Stimulated activated naive CD8-positive, alpha-beta T cell treated with anti-CD3 and anti-CD28 coated beads, Interleukin-15, Interleukin-2, amounts not matched to agents 100 ng/mL and 50 ng/mL, for 24 hours (primary cell): ENCODE measurements at regions not wholly inside any gene's neighbourhood (a gene's known extent, or its start where the extent isn't known, plus 50 kb on each side); places are given as distances from the start of the nearest gene placed in this dataset.

Experiments used
- H3K27ac Mint-ChIP-seq: one replicate; pipeline ENCODE4 v1.8.0; 2021; ENCODE audit warnings: mild to moderate bottlenecking, mixed read lengths
- H3K27me3 Mint-ChIP-seq: one replicate; pipeline ENCODE4 v1.8.0; 2021; ENCODE audit warnings: mixed read lengths
- H3K36me3 Mint-ChIP-seq: one replicate; pipeline ENCODE4 v1.8.0; 2021; ENCODE audit warnings: low read depth, mixed read lengths
- H3K4me1 Mint-ChIP-seq: one replicate; pipeline ENCODE4 v1.8.0; 2021; ENCODE audit warnings: low read depth, mixed read lengths
- H3K4me3 Mint-ChIP-seq: one replicate; pipeline ENCODE4 v1.8.0; 2021; ENCODE audit warnings: mild to moderate bottlenecking, mixed read lengths
- H3K9me3 Mint-ChIP-seq: one replicate; pipeline ENCODE4 v1.8.0; 2021; ENCODE audit warnings: mixed read lengths

DNA sequence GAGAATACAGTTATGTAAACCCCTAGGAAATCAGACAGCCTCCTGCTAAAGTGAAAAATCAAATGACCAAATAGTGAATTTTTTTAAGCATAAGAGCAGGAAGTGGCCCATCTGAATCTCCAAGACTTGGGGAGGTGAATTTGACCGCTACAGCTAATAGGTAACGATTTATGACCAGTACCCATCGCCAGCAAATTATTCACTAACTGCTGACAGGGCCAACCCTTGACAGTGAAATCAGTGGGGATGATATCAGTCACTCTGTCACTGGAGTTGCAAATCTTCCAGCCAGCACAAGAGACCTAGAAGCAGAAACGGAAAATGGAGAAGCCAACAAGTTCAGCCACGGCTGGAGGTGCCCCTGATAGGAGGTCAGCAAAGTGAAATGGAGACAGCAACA lies 164.3 kb upstream of the PIK3C3 start:
- H3K36me3 Mint-ChIP-seq: no peaks in the 10 kb centered on the region
- no peak overlapping the region for H3K27ac Mint-ChIP-seq
- no peak overlapping the region for H3K4me3 Mint-ChIP-seq
- H3K9me3 Mint-ChIP-seq: peaks cover 5% of the 10 kb centered on the region
- no peaks in the 10 kb centered on the region for H3K27me3 Mint-ChIP-seq
- H3K4me1 Mint-ChIP-seq: no peaks in the 10 kb centered on the region

DNA sequence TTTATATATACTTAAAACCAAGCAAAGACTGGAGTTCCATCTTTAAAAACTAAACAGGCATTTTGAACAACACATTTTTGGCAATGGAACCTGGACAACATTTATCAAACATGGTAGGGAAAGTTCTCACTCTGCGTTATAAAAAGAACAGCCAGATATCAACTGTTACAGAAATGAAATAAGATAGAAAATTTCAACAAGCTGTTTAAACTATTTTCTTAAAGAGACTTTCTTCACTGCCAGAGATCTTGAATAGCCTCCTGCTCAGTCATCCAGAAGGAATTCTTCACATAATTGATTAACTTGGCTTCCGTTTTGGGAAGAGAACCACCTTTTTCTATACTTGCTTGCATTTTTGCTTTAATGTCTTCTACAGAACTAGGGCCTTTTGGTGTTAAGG lies 166.0 kb upstream of the PIK3C3 start:
- Mint-ChIP-seq H3K9me3 (peaks cover 4% of the 10 kb centered on the region), H3K4me3 (no peak overlapping the region), H3K27me3 (no peaks in the 10 kb centered on the region), H3K4me1 (no peaks in the 10 kb centered on the region), H3K36me3 (no peaks in the 10 kb centered on the region), H3K27ac (no peak overlapping the region)

DNA sequence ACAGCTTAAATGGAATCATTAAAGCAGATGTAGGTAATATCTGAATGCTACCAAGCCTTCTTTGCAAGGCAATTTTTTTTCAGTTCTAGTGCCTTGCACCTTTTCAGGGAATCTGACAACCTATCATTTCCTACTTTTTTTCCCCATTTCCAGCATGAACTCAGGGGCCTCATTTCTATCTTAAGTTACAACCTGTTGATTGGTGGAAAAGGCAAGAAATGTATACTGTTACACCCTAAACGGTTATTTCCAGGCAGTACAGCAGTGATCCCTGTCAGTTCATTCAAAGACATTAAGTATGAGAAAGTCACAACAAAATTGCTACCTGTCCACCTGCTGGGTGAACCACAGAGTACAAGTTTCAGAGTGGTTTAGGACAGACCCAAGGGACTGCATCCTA lies 171.2 kb upstream of the PIK3C3 start:
- no peaks in the 10 kb centered on the region for H3K4me1 Mint-ChIP-seq
- no peaks in the 10 kb centered on the region for H3K27me3 Mint-ChIP-seq
- H3K36me3 Mint-ChIP-seq: no peaks in the 10 kb centered on the region
- H3K4me3 Mint-ChIP-seq: no peak overlapping the region
- no peaks in the 10 kb centered on the region for H3K9me3 Mint-ChIP-seq
- no peak overlapping the region for H3K27ac Mint-ChIP-seq

DNA sequence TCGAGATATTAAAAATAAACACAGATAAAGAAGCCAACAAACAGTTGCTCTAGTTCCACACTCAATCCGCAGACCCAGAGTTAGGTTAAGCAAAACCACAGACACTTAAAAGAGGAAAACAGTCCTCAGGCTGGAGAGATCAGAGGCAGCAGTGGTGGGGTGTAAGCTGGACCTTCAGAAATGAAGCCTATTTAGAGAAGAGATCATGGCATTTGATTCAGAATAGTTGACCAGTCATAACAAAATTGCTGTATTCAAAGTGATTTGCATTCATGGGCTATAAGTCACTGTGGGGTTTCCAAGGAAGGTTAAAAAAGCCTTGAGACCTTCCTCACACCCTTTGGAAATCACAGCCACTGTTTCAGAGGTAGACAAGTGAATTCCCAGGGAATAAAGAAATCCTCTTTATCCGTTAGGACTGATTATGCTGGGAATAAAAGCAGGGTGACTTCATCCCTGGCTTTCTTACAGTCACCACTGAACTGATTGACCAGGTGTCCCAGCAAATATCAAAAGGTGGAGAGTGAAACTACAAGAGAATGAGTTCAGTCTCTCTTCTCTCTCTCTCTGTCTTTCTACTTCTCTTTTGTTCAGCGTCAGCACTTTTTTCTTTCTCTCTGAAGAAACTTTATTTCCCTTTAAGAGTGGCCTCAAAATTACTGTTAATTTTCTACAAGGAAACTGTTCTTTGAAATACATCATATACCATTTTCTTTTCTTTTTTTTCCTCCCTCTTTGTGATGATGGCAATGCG lies 171.8 kb upstream of the PIK3C3 start:
- H3K9me3 Mint-ChIP-seq: no peaks in the 10 kb centered on the region

DNA sequence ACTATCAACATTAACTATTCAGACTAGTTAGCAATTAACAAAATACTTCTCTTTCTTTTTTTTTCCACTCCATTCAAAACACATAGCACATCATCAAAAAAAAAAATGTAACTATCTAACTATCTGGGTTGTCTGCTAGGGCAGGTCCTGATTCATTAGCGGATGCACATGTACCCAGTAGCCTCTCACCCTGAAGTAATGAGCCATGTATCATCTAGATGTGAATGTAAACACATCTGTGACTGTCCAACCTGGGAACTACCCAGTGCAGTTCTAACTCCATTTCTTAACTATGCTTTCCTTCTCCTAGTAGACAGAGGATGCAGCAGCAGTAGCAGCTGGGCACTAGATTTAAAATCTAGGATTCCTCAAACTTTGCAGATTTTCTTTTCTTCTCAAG lies 183.1 kb upstream of the PIK3C3 start:
- H3K27ac Mint-ChIP-seq: no peak overlapping the region
- H3K36me3 Mint-ChIP-seq: no peaks in the 10 kb centered on the region

More for the DNA sequence above, 171.8 kb upstream of the PIK3C3 start:
- H3K36me3 Mint-ChIP-seq: no peaks in the 10 kb centered on the region
- no peak overlapping the region for H3K4me3 Mint-ChIP-seq
- no peaks in the 10 kb centered on the region for H3K27me3 Mint-ChIP-seq
- no peaks in the 10 kb centered on the region for H3K4me1 Mint-ChIP-seq
- no peak overlapping the region for H3K27ac Mint-ChIP-seq

DNA sequence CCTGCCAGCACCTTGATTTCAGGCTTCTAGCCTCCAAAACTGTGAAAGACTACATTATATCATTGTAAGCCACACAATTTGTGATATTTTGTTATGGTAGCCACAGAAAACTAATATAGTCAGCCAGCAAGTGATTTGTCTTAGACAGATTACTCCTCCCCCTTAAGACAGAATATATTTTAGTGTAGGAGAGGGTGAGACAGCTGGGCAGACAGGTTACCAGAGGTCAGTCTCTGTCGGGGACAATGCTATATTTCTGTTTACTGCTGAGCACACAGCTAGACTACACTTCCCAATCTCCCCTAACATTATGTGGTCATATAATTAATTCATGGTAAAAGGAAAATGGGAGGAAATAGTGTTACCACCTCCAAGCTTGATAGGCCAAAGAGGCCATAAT lies 185.8 kb upstream of the PIK3C3 start:
- Mint-ChIP-seq H3K9me3 (no peaks in the 10 kb centered on the region), H3K4me3 (no peak overlapping the region), H3K27ac (no peak overlapping the region), H3K27me3 (no peaks in the 10 kb centered on the region), H3K36me3 (no peaks in the 10 kb centered on the region), H3K4me1 (no peaks in the 10 kb centered on the region)

More for the DNA sequence above, 183.1 kb upstream of the PIK3C3 start:
- Mint-ChIP-seq H3K9me3 (no peaks in the 10 kb centered on the region), H3K4me1 (no peaks in the 10 kb centered on the region), H3K27me3 (no peaks in the 10 kb centered on the region), H3K4me3 (no peak overlapping the region)

DNA sequence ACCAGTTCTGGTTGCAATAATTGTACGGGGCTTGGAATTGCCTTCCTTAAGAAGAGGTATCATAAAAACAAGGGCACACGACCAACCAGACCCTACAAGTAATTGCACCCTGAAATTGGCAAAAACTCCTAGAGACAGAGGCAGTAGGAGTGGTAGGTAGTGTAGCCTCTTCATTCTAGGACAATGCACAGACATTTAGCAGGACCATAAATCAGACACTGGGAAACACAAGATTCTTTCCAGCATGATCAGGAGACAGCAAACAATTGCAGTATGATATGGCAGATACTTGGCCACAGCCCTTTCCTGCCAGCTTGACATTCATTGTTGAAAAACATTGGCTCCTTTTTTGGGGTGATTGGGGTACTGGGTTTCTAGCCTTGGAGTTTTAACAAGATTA lies 186.6 kb upstream of the PIK3C3 start:
- no peaks in the 10 kb centered on the region for H3K27me3 Mint-ChIP-seq
- H3K36me3 Mint-ChIP-seq: no peaks in the 10 kb centered on the region
- no peak overlapping the region for H3K4me3 Mint-ChIP-seq
- H3K9me3 Mint-ChIP-seq: no peaks in the 10 kb centered on the region
- H3K27ac Mint-ChIP-seq: no peak overlapping the region
- no peaks in the 10 kb centered on the region for H3K4me1 Mint-ChIP-seq

DNA sequence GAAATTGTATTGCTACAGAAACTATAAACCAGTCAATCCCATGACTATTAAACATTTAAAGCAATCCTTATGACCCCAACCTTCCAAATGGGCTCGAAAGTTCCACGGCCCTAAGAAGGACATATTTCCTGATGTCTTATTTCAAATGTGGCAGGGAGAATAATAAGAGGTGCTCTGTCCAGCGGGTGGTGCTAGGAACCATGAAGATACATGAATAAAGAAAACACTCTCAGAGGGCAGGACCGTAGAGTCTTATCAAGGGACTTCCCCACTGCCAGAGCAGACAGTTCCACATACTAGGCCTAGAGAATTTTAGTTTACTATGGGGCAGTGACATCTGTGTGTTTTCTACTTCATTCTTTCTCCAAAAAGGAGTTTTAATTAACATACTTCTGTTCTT lies 187.1 kb upstream of the PIK3C3 start:
- Mint-ChIP-seq H3K27me3 (no peaks in the 10 kb centered on the region), H3K27ac (no peak overlapping the region), H3K4me3 (no peak overlapping the region), H3K4me1 (no peaks in the 10 kb centered on the region), H3K9me3 (no peaks in the 10 kb centered on the region), H3K36me3 (no peaks in the 10 kb centered on the region)

DNA sequence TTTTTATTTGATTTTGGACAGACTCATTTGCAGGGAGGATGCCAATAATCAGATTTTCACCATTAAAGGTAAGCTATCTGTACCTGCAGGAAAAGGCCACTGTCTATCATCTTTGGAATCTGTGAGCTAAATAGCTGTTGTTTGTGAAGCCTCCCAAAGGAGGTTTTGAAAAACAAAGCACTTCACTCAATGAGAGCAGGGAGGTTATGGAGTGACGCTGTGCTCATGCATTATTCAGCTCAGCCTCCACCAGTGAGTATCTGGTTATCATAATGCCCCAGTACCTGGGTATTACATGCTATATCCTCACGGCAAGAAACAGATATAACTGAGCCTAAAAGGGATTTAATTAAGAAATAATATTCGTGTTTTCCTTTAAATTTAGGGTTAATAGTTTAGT lies 189.6 kb upstream of the PIK3C3 start:
- no peak overlapping the region for H3K4me3 Mint-ChIP-seq
- H3K36me3 Mint-ChIP-seq: no peaks in the 10 kb centered on the region

DNA sequence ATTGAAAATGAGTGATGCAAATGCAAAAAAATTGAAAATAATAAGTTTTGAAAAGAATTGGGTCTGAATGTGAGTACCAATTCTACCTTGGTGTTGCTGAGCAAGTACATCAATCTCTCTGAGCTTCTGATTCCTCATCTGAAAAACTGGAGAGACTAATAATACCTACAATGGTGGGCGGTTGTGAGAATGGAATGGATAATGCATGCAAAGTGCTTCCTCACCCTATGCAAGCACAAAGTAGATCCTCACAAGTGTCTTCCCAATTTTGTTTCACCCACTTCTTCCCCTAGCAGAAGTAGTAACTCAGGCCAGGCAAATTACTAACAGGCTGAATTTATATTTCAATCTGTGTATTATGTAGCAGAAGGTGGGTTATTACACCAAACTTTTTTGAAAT lies 191.7 kb upstream of the PIK3C3 start:
- Mint-ChIP-seq H3K4me1 (no peaks in the 10 kb centered on the region), H3K36me3 (no peaks in the 10 kb centered on the region), H3K4me3 (no peak overlapping the region), H3K27ac (no peak overlapping the region), H3K9me3 (no peaks in the 10 kb centered on the region), H3K27me3 (no peaks in the 10 kb centered on the region)

More for the DNA sequence above, 189.6 kb upstream of the PIK3C3 start:
- Mint-ChIP-seq H3K4me1 (no peaks in the 10 kb centered on the region), H3K9me3 (no peaks in the 10 kb centered on the region), H3K27me3 (no peaks in the 10 kb centered on the region), H3K27ac (no peak overlapping the region)

DNA sequence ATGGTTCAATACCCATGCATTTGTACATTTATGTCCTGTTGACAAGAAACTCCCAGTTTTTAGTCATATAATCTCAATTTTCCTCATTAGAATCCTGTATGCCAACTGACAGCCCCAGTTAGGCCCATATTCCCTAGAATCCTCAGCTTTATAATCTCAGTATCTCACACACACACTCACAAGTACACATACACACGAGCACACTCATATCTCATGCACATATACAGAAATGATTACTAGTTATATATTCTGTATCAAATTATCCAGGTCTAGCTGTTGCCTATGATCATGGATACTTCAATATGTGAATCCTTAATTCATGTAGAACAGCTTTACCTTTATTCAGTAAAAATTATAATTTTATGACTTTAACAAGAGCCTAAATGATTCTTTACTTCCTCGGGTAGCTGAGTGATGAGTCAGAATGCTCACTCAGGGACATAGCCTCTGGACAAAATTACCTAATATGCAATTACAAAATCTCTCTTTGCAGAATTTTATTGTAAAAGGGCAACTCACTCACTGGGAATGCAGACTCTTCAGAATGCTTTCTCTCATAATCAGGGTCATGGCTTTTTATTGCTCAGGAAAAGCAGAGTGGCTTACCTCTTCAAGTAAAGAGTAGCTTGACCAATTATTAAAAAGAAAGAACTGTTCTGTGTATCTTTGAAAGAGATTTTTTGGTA lies 193.6 kb upstream of the PIK3C3 start:
- Mint-ChIP-seq H3K4me1 (no peaks in the 10 kb centered on the region), H3K36me3 (no peaks in the 10 kb centered on the region), H3K27ac (no peak overlapping the region), H3K4me3 (no peak overlapping the region), H3K27me3 (no peaks in the 10 kb centered on the region), H3K9me3 (no peaks in the 10 kb centered on the region)

DNA sequence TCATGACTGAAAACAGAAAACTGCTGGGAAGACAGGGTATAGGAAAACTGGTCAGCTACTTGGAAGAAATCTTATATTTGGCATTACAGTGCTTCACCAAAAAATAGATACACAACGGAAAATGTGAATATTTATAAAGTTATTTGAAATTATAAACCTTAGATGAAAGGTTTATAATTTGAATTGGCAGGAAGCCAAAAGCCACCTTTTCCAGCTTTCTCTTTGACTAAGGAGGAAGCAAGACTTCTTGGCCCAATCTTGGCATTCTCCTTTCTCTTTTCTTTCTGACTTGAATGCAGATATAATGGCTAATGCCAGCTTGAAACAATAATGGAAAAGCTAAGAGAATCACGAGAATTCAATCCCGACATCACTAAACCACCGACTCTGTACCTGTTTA lies 196.5 kb upstream of the PIK3C3 start:
- Mint-ChIP-seq H3K4me1 (no peaks in the 10 kb centered on the region), H3K36me3 (no peaks in the 10 kb centered on the region), H3K4me3 (no peak overlapping the region), H3K9me3 (no peaks in the 10 kb centered on the region), H3K27me3 (no peaks in the 10 kb centered on the region), H3K27ac (no peak overlapping the region)

DNA sequence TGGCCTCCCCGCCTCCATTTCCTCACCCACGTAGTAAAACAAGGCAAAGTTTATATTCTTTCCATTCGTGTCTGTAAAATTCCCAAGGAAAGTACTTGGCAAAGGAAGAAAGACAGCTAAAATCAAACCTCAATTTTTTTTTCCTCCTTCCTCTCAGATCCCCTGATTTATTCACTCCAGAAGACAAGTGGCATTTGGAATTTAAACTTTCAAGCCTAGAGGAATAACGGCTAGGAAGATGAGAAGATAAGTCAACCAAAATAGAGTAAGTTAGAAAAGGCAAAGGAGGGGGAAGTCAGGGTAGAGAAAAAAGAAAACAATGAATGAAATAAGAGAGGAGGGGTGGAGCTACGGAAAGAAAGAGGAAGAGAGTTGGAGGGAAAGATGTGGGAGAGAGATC lies 198.9 kb upstream of the PIK3C3 start:
- no peaks in the 10 kb centered on the region for H3K36me3 Mint-ChIP-seq
- H3K27ac Mint-ChIP-seq: no peak overlapping the region
- H3K9me3 Mint-ChIP-seq: no peaks in the 10 kb centered on the region
- no peaks in the 10 kb centered on the region for H3K4me1 Mint-ChIP-seq
- no peaks in the 10 kb centered on the region for H3K27me3 Mint-ChIP-seq
- no peak overlapping the region for H3K4me3 Mint-ChIP-seq

DNA sequence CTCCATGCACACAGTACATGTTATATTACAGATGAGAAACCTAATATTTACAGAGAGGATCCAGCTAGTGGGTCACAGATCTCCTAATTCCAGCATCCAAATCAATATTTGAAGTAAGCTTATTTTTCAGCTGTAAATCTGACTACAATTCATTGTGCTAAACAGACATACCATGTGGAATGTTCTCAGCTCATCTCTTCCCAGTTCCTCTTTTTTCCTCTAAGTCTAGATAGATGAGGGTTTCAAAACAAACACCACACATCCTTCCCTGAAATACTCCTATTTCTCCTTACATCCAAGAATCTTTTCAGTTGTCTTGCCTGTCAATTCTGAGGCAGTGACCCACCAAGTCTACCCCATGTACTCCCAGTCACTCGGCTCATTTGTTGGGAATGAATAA lies 200.7 kb upstream of the PIK3C3 start:
- no peak overlapping the region for H3K4me3 Mint-ChIP-seq
- no peaks in the 10 kb centered on the region for H3K27me3 Mint-ChIP-seq
- no peaks in the 10 kb centered on the region for H3K36me3 Mint-ChIP-seq
- H3K9me3 Mint-ChIP-seq: no peaks in the 10 kb centered on the region
- no peaks in the 10 kb centered on the region for H3K4me1 Mint-ChIP-seq
- H3K27ac Mint-ChIP-seq: no peak overlapping the region

DNA sequence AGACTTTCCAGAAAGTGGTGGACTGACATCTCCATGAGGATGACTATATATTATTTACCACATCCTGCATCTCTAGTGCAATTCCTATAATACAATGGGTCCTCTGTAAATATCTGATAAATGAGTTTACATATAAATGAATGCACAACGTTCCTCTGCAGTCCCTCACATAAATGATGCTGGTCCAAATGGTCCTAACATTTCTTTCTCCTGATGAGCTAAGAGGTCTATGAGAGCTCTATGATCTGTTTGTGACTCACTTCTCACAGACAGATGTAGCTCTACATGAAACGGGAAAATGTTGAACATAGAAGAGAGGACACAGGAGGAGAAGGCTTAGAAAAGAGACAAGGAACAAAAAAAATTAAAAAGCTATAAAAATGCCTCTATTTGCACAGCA lies 201.2 kb upstream of the PIK3C3 start:
- no peaks in the 10 kb centered on the region for H3K36me3 Mint-ChIP-seq

DNA sequence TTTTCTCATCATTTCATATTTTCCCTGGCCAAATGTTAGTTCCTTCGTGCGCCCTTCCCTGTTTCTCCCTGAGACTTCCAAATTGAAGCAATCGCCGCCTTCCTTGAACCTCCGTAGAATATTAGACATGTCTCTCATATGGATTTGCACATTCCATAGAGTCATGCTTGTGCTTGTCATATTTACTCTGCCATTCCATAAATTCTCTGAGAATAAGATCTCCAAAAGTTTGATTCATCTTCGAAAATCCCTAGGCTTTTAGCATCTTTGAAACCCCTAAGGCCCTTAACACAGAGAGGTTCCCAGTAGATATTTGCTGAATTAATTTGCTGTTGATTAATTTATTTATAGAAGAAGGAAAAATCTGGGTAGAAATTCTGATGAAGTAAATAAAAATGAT lies 202.2 kb upstream of the PIK3C3 start:
- Mint-ChIP-seq H3K4me3 (no peak overlapping the region), H3K4me1 (no peaks in the 10 kb centered on the region), H3K9me3 (no peaks in the 10 kb centered on the region), H3K36me3 (no peaks in the 10 kb centered on the region), H3K27ac (no peak overlapping the region), H3K27me3 (no peaks in the 10 kb centered on the region)

More for the DNA sequence above, 201.2 kb upstream of the PIK3C3 start:
- Mint-ChIP-seq H3K27ac (no peak overlapping the region), H3K4me1 (no peaks in the 10 kb centered on the region), H3K27me3 (no peaks in the 10 kb centered on the region), H3K9me3 (no peaks in the 10 kb centered on the region), H3K4me3 (no peak overlapping the region)
